WI38 (cell line): ENCODE measurements at regions not wholly inside any gene's neighbourhood (a gene's known extent, or its start where the extent isn't known, plus 50 kb on each side); places are given as distances from the start of the nearest gene placed in this dataset.
"Not testable (repeated sequence)": the region's sequence is repeated elsewhere in the genome, so short reads cannot be mapped to it uniquely, and the experiment has no call there.

ENCODE experiments used
- H3K4me3 ChIP-seq: 2 replicates; pipeline ENCODE4 v1.5.1; 2011; ENCODE audit warnings: low read depth, mild to moderate bottlenecking, control low read depth, low read length
- CTCF ChIP-seq: IDR thresholded peaks from 2 replicates; pipeline ENCODE4 v1.5.1; 2012; ENCODE audit warnings: low read depth, mild to moderate bottlenecking, control low read depth, low read length

GRCh38 chrX:137926090-137926489, 360.2 kb downstream of the ZIC3 start:
- no peak overlapping the region for H3K4me3 ChIP-seq
- TF ChIP-seq CTCF, result no peak

- TF ChIP-seq CTCF, result no peak
- no peak overlapping the region for H3K4me3 ChIP-seq
Measured at GRCh38 chrX:137929951-137930350, 364.0 kb downstream of the ZIC3 start.

- no peak for TF ChIP-seq CTCF
- H3K4me3 ChIP-seq, result no peak overlapping the region
Measured at GRCh38 chrX:137930533-137930932, 364.6 kb downstream of the ZIC3 start.

GRCh38 chrX:137934214-137934613, 368.3 kb downstream of the ZIC3 start:
- H3K4me3 ChIP-seq, result not testable (repeated sequence)

GRCh38 chrX:137934887-137935286, 369.0 kb downstream of the ZIC3 start:
- H3K4me3 ChIP-seq, result not testable (repeated sequence)

- TF ChIP-seq CTCF, result no peak
- H3K4me3 ChIP-seq, result no peak overlapping the region
Measured at GRCh38 chrX:137945470-137945869, 379.5 kb downstream of the ZIC3 start.

GRCh38 chrX:137969191-137969590, 403.3 kb downstream of the ZIC3 start:
- no peak for TF ChIP-seq CTCF
- no peak overlapping the region for H3K4me3 ChIP-seq

GRCh38 chrX:137982472-137983172, 416.7 kb downstream of the ZIC3 start:
- H3K4me3 ChIP-seq, result no peak overlapping the region
- no peak for TF ChIP-seq CTCF
